Astrocyte of the spinal cord (primary cell): ENCODE measurements at regions not wholly inside any gene's neighbourhood (a gene's known extent, or its start where the extent isn't known, plus 50 kb on each side); places are given as distances from the start of the nearest gene placed in this dataset.

Source experiments
- DNase-seq: peaks from one replicate; pipeline ENCODE4 v3.0.0; 2011; ENCODE audit warnings: low read depth, low spot score
- H3K4me3 ChIP-seq: 2 replicates; pipeline ENCODE4 v1.5.1; 2011; ENCODE audit warnings: low read depth, mild to moderate bottlenecking, low read length, moderate library complexity
- in situ Hi-C: cut with HindIII; loops from 2 replicates; pipeline ENCODE4 v1.10.0; 2017; ENCODE audit warnings: low sequenced_read_pairs
- TF ChIP-seq, protein P1 (sequence below): IDR thresholded peaks from 2 replicates; pipeline ENCODE4 v1.5.1; 2012; ENCODE audit warnings: low read depth, mild to moderate bottlenecking, low read length, inconsistent platforms

DNA sequence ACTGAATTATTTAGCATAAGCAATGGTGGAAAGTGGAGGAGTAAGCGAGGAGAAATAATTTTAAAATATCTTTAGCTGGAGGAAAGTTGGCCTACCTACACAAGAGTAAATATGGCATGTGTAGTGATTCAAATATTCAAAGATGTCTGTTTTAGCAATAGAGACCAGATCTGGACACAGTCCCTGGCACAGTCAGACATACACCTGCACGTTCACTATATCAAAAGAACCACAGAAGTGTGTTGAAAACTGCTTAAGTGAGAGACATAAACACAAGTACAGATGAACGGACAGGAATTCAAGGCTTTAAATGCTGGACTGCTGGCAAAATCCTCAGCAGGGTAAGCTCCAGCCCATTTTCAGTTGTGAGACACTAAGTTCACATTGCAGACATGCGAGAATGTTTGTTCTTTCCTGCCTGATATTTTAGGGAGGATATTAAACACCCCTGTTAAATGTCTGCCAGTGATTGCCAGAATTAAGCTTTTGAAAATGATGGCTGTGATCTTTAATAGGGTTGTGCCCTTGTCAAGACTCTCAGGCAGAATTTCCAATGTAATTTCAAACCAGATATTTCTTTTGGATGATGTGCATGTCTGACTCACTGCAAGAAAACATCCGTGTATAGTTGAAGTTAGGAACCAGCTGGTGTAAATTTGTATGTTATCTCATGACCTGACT lies 810.6 kb downstream of the TLE4 start:
- in situ Hi-C loops, result no loop called here
- H3K4me3 ChIP-seq, result no peak overlapping the region
- TF ChIP-seq, protein P1, sequence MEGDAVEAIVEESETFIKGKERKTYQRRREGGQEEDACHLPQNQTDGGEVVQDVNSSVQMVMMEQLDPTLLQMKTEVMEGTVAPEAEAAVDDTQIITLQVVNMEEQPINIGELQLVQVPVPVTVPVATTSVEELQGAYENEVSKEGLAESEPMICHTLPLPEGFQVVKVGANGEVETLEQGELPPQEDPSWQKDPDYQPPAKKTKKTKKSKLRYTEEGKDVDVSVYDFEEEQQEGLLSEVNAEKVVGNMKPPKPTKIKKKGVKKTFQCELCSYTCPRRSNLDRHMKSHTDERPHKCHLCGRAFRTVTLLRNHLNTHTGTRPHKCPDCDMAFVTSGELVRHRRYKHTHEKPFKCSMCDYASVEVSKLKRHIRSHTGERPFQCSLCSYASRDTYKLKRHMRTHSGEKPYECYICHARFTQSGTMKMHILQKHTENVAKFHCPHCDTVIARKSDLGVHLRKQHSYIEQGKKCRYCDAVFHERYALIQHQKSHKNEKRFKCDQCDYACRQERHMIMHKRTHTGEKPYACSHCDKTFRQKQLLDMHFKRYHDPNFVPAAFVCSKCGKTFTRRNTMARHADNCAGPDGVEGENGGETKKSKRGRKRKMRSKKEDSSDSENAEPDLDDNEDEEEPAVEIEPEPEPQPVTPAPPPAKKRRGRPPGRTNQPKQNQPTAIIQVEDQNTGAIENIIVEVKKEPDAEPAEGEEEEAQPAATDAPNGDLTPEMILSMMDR, result no peak
- no peak for DNase-seq

DNA sequence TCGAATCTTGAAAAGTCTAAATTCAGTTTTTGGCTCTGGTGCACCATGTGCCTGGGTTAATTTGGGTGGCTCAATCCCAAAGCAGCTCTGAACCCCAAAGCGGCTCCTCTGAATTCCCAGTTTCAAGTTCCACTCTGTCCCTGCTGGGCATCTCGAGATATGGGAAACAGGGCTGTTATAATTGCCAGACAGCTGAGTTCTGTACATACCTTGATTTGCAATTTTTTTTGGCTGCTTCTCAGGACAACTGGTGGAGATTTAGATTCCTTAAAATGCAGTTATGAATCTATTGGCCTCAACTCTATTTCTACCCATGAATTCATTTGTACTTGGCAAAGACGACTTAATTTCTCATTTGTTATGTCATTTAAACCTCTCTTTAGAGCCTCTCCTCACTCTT lies 808.5 kb downstream of the TLE4 start:
- in situ Hi-C loops, result no loop called here
- H3K4me3 ChIP-seq, result no peak overlapping the region
- no peak for DNase-seq
- TF ChIP-seq, protein P1, result no peak

DNA sequence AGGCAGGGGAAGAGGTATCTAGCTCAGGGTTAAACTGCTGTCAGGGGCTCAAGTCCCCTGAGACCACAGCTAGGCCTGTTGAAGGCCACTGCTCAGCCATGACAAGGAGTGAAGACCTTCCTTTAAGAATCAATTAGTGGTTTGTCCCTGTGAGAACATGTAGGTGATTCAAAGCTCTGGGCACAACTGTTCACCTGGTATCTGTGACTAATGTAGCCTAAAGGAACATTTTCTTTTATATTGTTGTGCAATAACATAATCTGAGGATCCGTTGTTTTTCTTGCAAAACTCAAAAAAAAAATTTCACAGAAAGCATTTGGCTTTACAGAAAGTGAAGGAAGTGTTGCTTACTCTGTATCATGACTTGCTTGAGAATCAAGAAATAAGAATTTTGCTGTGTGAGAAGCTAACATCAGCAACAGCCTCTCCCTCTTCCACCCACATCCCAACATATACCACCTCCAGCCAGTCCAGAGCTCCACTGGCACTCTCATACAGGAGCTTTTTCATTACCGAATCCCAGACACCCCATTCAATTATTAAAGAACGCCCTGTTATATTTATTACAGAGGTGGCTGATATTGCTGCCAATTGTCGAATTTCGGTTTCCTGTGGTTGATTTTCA lies 807.0 kb downstream of the TLE4 start:
- no peak overlapping the region for H3K4me3 ChIP-seq
- TF ChIP-seq, protein P1, result no peak
- DNase-seq, result no peak
- in situ Hi-C loops, result no loop called here

DNA sequence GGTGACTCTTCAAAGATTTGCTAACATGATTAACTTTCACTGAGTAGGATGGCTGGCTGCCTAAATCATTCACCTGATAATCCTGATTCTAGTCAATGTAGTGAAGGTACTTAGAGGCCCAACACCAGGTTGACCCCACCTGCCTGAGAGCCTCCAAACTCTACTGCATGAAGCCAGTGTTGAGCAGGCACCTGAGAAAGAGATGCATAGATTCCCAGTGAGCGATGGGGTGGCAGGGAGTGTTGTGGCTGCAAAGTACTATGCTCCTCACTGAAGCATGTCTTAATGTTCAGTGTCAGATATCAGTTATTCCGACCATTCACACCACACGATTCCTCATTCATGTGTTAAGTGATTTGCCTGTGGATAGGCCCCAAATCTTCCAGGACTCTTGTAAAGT lies 804.4 kb downstream of the TLE4 start:
- no peak overlapping the region for H3K4me3 ChIP-seq
- TF ChIP-seq, protein P1, result no peak
- DNase-seq, result no peak
- in situ Hi-C loops, result no loop called here

DNA sequence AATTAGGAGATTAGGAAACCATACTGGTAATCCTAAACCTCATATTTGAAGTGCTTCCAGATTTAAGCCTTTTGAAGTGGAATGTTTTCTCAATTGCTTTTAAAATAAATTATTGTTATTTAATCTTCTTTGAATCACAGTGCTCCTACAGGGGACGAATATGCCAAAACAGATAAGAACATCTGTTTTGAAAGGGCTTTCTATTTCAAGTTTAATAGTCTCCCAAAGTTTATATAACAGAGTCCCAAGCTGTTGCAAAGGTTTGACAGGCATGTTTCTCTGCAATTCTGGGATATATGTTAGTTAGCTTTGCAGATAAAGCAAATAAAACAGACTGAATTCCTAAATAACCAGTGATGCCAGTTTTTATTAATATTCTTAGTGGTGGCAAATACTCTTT lies 803.7 kb downstream of the TLE4 start:
- no peak for DNase-seq
- TF ChIP-seq, protein P1, result no peak
- no peak overlapping the region for H3K4me3 ChIP-seq
- in situ Hi-C loops, result no loop called here

DNA sequence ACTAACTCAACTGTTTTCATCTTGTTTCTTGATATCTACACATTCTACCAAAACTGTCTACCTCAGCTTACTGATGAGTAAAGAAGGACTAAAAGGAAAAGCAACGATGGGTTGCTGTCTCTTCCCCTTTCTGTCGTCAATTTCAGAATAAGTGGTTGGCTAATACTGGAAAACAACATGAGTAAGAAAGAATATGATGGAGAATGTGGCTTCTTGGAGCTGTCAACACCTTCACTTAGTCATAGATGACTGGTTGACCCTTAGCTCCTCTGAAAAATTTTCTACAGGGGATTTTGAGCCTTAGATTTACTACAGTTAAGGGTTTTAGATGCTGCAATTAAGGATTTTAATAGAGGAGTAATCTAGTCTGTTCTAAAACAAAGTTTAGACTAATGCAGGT lies 797.9 kb downstream of the TLE4 start:
- TF ChIP-seq, protein P1, result no peak
- in situ Hi-C loops, result no loop called here
- DNase-seq, result no peak
- no peak overlapping the region for H3K4me3 ChIP-seq
